ENCODE measurements at regions not wholly inside any gene's neighbourhood (a gene's known extent, or its start where the extent isn't known, plus 50 kb on each side); places are given as distances from the start of the nearest gene placed in this dataset.

DNA sequence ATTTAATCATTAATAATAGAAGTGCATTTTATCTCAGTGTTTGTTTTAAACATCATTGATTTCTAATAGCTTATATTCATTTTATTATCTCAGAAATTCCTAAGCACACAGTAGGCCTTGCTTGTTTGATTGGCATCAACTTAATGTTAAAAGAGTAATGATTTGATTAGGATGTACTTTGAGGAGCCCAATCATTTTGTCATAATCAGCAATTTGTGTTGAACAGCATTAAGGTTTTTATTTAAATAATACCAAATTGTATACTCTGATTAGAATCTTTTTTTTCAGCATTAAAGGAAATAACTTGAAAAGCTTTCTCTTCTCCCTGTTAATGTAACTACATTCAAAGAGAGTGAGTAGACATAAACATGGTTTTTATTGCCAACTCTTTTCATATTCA is 2262.0 kb upstream of the TENM3 start:
- TF ChIP-seq POLR2A (IDR thresholded peaks at IDR 0.05; ENCODE audit: low read depth, low read length), result no peak
- TF ChIP-seq, protein P1, sequence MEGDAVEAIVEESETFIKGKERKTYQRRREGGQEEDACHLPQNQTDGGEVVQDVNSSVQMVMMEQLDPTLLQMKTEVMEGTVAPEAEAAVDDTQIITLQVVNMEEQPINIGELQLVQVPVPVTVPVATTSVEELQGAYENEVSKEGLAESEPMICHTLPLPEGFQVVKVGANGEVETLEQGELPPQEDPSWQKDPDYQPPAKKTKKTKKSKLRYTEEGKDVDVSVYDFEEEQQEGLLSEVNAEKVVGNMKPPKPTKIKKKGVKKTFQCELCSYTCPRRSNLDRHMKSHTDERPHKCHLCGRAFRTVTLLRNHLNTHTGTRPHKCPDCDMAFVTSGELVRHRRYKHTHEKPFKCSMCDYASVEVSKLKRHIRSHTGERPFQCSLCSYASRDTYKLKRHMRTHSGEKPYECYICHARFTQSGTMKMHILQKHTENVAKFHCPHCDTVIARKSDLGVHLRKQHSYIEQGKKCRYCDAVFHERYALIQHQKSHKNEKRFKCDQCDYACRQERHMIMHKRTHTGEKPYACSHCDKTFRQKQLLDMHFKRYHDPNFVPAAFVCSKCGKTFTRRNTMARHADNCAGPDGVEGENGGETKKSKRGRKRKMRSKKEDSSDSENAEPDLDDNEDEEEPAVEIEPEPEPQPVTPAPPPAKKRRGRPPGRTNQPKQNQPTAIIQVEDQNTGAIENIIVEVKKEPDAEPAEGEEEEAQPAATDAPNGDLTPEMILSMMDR (conservative IDR thresholded peaks at IDR 0.05; ENCODE audit: low read depth, low read length), result no peak
- no peak for TF ChIP-seq RFX5 (IDR thresholded peaks at IDR 0.05; ENCODE audit: low read depth, low read length)
- TF ChIP-seq RAD21 (IDR thresholded peaks at IDR 0.05; ENCODE audit: low read length), result no peak
- TF ChIP-seq BHLHE40 (IDR thresholded peaks at IDR 0.05; ENCODE audit: low read depth, low read length), result no peak
- no peak for TF ChIP-seq NFE2L2 (IDR thresholded peaks at IDR 0.05; ENCODE audit: low read depth, low read length)
- no peak for TF ChIP-seq MXI1 (IDR thresholded peaks at IDR 0.05; ENCODE audit: borderline replicate concordance, low read depth, low read length)
- TF ChIP-seq FOS (IDR thresholded peaks at IDR 0.05; ENCODE audit: low read depth, low read length), result no peak

Data from IMR-90 (cell line).